CD4-positive, alpha-beta T cell treated with Interleukin-17A for 1 hour (primary cell): ENCODE measurements at regions not wholly inside any gene's neighbourhood (a gene's known extent, or its start where the extent isn't known, plus 50 kb on each side); places are given as distances from the start of the nearest gene placed in this dataset.
"Not testable (repeated sequence)": the region's sequence is repeated elsewhere in the genome, so short reads cannot be mapped to it uniquely, and the experiment has no call there.

Experiments
- DNase-seq: peaks from one replicate; pipeline ENCODE4 v3.0.0-alpha.2; 2020

DNA sequence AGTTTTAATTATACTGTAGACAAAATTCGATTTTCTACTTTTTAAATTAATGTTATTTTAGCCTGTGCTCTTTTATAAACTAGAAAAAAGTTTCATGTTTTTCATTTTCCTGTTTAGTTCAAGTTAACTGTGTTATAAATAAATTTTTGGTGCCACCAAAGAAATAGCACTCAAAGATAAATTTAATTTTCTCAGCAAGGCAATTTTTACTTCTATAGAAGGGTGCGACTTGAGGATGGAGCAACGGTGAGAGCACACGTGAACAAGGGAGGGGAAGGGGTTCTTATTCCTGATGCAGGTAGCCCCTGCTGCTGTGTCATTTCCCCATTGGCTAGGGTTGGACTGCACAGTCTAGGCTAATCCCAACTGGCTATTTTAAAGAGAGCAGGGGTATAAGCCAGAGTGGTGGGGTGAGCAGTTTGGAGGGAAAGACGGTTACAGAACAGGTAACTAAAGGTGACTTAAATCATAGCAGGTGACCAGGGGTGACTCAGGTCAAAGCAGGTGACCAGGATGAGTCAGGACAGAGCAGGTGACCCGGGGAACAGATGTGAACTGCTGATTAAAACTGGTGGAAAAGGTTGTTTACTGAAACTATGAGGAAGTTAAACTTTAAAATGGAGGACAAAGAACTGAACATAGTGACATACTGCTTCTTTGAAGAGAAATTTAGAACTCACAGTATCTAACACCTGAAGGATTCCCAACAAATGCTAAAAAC lies 104.6 kb upstream of the GPBP1 start:
- no peak for DNase-seq

DNA sequence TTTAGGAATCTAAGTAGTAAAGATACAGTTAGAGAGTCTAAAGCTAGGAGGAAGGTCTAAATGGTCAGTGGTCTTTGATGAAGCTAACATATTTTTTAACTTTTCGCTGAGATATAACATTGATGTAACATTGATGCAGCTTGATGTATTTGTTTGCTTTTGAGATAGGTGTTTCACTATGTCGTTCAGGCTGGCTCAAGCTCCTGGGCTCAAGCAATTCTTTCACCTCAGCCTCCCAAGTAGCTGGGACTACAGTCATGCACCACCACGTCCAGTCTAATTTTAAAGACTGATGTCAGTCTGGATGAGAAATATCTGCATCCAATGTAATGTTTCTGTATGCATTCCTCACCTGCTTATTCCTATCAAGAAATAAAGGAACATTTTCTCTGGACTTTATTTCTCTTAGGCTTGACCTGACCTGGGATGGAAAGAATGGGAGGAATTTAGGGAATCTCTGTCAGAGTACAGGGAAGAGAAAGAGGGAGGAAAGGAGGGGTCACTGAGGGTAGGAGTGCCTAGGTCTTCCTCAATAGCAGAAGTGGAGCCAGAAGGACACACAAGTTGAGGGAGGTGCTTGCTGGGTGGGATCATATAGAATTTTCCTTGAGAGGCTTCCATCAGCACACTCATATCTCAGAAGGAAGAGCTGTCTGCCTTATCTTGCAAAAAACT lies 101.5 kb upstream of the GPBP1 start:
- DNase-seq = no peak

DNA sequence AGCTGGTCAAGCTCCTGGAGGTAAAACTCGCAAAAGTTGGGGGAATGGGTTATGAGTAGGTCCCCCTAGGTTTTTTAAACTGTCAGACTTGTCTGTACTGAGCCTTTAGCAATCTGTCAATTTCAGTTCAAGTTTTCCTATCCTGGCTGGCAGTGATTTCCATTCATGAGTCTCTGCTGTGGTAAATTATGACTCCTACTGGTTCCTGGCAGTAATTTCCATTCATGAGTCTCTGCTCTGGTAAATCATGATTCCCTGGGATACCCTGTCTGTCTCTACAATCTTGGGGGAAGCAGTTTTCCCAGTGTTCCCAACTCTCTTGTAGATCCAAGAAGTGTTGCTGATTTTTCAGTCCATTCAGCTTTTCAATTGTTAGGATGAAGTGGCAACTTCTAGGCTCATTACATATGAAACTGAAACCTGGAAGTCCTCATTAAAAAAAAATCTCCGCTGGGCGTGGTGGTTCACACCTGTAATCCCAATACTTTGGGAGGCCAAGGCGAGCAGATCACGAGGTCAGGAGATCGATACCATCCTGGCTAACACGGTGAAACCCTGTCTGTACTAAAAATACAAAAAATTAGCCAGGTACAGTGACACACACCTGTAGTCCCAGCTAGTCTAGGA lies 91.3 kb upstream of the GPBP1 start:
- no peak for DNase-seq

DNA sequence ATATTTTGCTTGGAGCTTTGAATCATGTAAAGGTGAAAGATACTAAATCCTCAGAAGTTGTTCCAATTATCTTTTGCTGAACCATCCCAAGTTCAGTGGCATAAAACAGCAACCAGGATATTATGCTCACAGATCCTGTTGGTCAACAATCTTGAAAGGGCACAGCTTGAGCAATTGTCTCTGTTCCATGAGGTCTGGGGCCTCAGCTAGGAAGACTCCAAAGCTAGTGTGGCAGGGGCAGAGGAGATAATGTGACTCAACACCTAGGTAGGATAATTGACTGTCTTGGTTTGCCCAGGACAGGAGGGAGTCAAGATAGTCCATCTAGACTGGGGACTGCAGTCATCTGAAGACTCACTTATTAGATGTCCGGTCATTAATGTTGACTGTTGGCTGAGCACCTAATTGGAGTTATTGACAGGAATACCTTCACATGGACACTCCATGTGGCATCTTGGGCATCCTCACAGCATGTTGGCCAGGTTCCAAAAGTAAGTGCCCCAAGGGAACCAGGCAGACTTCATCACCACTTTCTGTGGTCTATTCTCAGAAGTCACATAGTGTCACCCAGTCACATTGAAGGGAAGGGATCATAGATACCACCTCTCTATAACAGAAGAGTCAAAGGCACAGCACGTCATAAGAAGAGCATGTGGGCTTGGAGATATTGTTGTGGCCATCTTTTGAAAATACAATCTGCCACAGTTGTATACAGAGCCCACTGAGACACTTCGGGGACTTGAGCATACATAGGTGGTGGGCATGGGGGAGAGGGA lies 88.4 kb upstream of the GPBP1 start:
- DNase-seq = no peak

DNA sequence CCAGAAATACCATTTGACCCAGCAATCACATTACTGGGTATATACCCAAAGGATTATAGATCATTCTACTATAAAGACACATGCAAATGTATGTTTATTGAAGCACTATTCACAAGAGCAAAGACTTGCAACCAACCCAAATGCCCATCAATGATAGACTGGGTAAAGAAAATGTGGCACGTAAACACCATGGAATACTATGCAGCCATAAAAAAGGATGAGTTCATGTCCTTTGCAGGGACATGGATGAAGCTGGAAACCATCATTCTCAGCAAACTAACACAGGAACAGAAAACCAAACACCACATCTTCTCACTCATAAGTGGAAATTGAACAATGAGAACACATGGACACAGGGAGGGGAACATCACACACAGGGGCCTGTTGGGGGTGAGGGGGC lies 85.9 kb upstream of the GPBP1 start:
- DNase-seq = not testable (repeated sequence)

DNA sequence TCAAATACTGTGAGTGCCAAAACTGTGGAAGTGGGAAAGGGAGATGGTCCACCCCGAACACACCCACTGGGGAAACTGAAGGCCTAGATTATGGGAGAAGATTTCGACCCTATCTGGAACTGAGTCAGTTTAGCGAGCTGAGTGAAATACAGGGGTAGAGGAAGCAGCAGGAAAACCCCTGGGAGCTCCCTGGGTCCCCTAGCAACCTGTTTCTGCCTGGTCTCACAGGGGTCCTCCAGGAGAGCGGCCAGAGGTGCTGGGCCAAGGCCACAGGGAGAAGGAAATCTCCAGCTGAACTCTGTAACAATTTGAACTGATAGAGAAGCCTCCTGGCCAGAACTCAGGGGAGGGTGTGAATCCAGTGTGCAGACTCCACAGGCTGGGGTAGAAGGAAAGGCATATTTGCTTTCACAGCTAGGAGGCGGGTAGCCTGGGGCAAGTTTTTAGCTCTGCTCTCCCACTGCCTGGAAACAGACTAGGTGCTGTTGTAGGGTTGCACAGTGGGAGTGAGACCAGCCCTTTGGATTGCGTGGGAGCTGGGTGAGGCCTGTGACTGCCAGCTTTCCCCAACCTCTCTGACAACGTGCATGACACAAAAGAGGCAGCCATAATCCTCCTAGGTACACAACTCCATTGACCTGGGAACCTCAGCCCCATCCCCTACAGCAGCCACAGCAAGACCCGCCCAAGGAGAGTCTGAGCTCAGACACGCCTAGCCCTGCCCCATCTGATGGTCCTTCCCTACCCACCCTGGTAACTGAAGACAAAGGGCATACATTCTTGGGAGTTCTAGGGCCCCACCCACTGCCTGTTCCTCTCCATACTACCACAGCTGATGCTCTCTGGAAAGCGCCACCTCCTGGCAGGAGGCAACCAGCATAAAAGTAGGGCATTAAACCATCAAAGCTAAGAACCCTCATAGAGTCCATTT lies 78.8 kb upstream of the GPBP1 start:
- DNase-seq = peak; percentile 15

DNA sequence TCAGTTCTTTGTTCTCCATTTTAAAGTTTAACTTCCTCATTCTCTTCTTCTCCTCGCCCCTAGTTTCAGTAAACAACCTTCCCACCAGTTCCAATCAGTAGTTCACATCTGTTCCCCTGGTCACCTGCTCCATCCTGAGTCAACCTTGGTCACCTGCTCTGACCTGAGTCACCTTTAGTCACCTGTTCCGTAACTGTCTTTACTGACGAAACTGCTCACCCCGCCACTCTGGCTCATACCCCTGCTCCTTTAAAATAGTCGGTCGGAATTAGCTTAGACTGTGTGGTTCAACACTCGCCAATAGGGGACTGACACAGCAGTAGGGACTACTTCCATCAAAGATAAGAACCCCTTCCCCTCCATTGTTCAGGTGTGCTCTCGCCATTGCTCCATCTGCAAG lies 76.3 kb upstream of the GPBP1 start:
- no peak for DNase-seq

DNA sequence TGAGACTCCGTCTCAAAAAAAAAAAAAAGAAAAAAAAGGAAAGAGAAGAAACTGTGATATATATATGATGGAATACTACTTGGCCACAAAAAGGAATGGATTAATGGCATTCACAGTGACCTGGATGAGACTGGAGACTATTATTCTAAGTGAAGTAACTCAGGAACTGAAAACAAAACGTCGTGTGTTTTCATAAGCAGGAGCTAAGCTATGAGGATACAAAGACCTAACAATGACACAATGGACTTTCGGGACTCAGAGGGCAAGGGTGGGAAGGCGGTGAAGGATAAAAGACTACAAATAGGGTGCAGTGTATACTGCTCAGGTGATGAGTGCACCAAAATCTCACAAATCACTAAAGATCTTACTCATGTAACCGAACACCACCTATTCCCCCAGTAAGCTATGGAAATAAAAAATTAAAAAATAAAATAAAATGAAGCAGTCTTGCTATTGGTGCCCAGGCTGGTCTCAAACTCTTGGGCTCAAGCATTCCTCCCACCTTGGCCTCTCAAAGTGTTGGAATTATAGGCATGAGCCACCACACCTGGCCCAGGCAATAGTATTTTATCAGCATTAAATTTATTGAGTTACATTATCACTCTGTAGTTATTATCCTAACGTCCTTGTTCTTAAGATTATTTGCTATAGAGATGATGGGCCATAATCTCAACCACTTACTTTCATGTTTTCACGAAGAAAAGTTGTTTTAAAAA lies 71.5 kb upstream of the GPBP1 start:
- DNase-seq = no peak

DNA sequence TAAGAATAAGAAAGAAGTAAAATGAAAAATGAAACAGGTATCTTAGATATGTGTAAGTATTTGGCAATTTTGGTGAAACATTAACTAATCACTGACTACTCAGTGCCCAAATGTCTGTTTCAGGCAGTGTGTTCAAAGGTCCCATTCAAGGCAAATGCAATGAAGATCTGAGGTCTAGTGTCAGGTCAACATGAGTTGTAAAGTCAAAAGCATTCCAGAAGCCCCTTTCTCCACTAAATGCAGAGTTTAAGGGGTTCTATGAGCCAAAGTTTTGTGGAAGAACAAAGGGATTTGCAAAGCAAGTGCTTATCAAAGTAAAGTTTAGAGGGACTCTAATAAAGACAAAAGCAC lies 71.0 kb upstream of the GPBP1 start:
- DNase-seq = no peak

DNA sequence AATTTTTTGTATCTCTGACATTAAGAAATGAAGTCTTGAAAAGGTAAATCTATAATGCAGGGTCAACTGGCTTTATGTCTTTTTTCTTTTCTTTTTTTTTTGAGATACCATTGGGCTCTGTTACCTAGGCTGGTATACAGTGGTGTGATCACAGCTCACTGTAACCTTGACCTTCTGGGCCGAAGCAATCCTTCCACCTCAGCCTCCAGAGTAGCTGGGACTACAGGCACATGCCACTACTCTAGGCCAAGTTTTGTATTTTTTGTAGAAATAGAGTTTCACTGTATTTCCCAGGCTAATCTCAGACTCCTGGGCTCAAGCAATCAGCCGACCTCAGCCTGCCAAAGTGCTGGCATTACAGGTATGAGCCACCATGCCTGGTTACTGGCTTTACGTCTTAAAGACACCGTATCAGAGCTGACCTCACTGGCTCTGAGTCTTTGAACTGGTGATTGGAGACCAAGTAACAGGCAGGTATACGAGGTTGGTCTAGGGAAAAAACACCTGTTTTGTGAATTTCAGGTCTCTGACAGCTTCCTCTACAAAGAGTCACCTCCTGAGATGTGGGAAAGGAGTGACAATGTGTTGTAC lies 70.4 kb upstream of the GPBP1 start:
- no peak for DNase-seq

DNA sequence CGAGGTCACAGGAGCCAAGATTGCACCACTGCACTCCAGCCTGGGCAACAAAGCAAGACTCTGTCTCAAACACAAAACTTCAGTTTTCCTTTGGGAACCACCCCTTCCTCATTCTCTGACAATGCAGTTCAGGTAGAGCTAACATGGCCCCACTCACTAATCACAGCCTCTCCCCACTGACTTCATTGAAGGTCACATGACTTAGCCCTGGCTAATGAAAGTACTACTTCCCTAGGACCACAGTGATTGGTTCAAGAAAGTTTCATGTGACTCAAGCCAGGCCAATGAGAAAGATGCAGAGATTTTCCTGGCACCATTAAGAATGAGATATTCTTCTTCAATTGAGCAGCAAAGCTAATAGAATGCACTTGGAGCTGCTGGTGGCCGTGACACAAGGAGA lies 67.2 kb upstream of the GPBP1 start:
- no peak for DNase-seq

DNA sequence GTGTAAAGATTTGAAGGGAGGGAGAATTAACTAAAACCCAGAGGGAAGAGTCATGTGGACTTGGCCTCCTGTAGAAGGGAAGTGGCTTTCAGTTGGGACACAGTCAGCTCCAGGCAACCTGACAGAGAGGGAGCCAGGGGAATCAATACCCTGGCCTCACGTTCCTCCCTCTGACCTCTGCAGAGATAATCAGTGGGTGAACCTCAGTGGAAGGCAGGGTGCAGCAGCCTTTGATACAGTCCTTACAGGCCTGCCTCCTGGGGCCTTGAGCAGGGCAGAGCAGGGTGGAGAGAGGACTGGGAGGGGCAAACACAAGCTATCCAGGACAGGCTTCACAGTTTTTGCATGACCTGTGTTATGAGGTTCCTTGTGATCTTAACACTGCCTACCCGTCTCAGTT lies 61.9 kb upstream of the GPBP1 start:
- no peak for DNase-seq

DNA sequence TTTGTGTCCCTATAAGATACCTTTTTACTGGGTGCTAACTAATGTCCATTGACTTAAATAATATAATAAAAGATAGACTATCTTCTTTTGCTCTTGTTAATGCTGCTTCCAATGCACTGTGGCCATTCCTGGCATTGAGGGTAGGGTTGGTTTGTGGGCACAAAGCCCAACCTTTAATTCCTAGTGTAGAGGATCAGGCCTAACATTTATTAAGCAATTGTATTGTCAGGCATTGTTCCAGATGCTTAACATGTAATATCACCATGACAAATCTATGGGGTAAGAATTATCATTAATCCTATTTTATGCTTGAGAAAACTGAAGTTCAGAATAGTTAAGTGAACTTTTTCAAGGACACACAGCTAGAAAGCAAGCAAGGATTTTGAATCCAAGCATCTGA lies 60.4 kb upstream of the GPBP1 start:
- no peak for DNase-seq

DNA sequence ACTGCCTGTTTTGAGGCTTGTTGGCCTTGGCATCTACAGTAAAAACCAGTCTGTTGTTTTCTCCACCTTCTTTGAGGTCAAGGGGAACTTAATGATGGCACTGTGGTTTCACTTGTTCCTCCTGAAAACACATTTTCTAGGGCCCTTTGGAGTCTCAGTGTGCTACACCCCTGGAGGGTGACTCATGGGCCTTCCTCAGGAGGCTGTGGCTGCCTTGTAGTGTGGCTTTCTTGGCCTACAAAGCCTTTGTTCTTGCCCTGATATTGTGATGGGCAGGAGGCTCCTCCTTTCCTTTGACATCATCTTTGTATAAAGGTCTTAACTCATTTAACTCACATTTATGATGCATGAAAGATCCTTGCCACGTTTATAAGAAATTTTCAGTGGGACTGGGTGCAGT lies 56.3 kb upstream of the GPBP1 start:
- peak; percentile 68 for DNase-seq

DNA sequence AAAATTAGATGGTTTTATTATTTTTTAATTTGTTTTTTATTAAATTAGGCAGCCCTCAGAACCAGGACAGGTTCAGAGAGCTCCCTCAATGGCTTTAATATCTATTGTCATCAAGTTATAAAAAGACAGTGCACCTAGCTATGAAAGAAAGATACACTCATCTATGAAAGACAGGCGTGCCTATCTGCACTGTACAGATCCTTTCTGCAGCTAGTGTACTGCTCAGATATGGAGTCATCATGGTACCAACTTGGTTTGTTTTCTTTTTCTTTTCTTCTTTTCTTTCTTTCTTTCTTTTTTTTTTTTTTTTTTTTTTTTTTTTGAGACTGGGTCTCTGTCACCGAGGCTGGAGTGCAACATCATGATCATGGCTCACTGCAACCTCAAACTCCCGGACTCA lies 54.8 kb upstream of the GPBP1 start:
- DNase-seq = no peak

DNA sequence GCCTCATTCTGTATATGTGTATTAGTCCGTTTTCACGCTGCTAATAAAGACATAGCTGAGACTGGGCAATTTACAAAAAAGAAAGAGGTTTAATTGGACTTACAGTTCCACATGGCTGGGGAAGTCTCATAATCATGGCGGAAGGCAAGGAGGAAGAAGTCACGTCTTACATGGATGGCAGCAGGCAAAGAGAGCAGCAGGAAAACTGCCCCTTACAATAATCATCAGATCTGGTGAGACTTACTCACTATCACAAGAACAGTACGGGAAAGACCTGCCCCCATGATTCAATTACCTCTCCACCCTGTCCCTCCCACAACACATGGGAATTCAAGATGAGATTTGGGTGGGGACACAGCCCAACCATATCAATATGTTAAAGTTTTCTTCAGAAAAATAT lies 49.8 kb upstream of the GPBP1 start:
- no peak for DNase-seq
